ENCODE measurements at regions not wholly inside any gene's neighbourhood (a gene's known extent, or its start where the extent isn't known, plus 50 kb on each side); places are given as distances from the start of the nearest gene placed in this dataset.

GRCh38 chr13:60282708-60283107 lies 114.3 kb upstream of the TDRD3 start:
- DNase-seq (ENCODE audit: low spot score) (no peak), FAIRE-seq (no peak)

GRCh38 chr13:60286707-60287106 lies 110.3 kb upstream of the TDRD3 start:
- no peak for DNase-seq (ENCODE audit: low spot score)
- no peak for FAIRE-seq

GRCh38 chr13:60288569-60288968 lies 108.5 kb upstream of the TDRD3 start:
- FAIRE-seq, result no peak
- DNase-seq (ENCODE audit: low spot score), result no peak

- FAIRE-seq (no peak), DNase-seq (ENCODE audit: low spot score) (no peak)
Observed at GRCh38 chr13:60303166-60303565, 93.9 kb upstream of the TDRD3 start.

- DNase-seq (ENCODE audit: low spot score) (no peak), FAIRE-seq (no peak)
Observed at GRCh38 chr13:60311527-60311926, 85.5 kb upstream of the TDRD3 start.

- no peak for DNase-seq (ENCODE audit: low spot score)
- no peak for FAIRE-seq
Observed at GRCh38 chr13:60312851-60313505, 84.0 kb upstream of the TDRD3 start.

GRCh38 chr13:60318186-60318585 lies 78.8 kb upstream of the TDRD3 start:
- DNase-seq (ENCODE audit: low spot score) (no peak), FAIRE-seq (no peak)

GRCh38 chr13:60324131-60324530 lies 72.9 kb upstream of the TDRD3 start:
- no peak for DNase-seq (ENCODE audit: low spot score)
- no peak for FAIRE-seq

- FAIRE-seq (no peak), DNase-seq (ENCODE audit: low spot score) (no peak)
Observed at GRCh38 chr13:60326273-60326672, 70.7 kb upstream of the TDRD3 start.

GRCh38 chr13:60327511-60327910 lies 69.5 kb upstream of the TDRD3 start:
- no peak for DNase-seq (ENCODE audit: low spot score)
- no peak for FAIRE-seq

- FAIRE-seq, result no peak
- no peak for DNase-seq (ENCODE audit: low spot score)
Observed at GRCh38 chr13:60328073-60328472, 68.9 kb upstream of the TDRD3 start.

GRCh38 chr13:60329221-60329923 lies 67.6 kb upstream of the TDRD3 start:
- FAIRE-seq (no peak), DNase-seq (ENCODE audit: low spot score) (peak; percentile 29)

GRCh38 chr13:60331249-60332012 lies 65.6 kb upstream of the TDRD3 start:
- no peak for FAIRE-seq
- no peak for DNase-seq (ENCODE audit: low spot score)

GRCh38 chr13:60332682-60333081 lies 64.3 kb upstream of the TDRD3 start:
- no peak for FAIRE-seq
- DNase-seq (ENCODE audit: low spot score), result no peak

- DNase-seq (ENCODE audit: low spot score) (no peak), FAIRE-seq (no peak)
Observed at GRCh38 chr13:60334310-60334709, 62.7 kb upstream of the TDRD3 start.

GRCh38 chr13:60335531-60335930 lies 61.5 kb upstream of the TDRD3 start:
- no peak for FAIRE-seq
- no peak for DNase-seq (ENCODE audit: low spot score)

- no peak for FAIRE-seq
- DNase-seq (ENCODE audit: low spot score), result no peak
Observed at GRCh38 chr13:60338754-60339153, 58.3 kb upstream of the TDRD3 start.

GRCh38 chr13:60343978-60344377 lies 53.0 kb upstream of the TDRD3 start:
- DNase-seq (ENCODE audit: low spot score), result no peak
- no peak for FAIRE-seq

GRCh38 chr13:60347174-60347573 lies 49.8 kb upstream of the TDRD3 start:
- no peak for DNase-seq (ENCODE audit: low spot score)
- FAIRE-seq, result no peak

Data from urothelium cell line (cell line).